UCSD-AML1 (cell line): ENCODE measurements at regions not wholly inside any gene's neighbourhood (a gene's known extent, or its start where the extent isn't known, plus 50 kb on each side); places are given as distances from the start of the nearest gene placed in this dataset.
A peak's percentile ranks its signal among the peaks of the same experiment; 100 is the strongest.
"Not testable (repeated sequence)": the region's sequence is repeated elsewhere in the genome, so short reads cannot be mapped to it uniquely, and the experiment has no call there.

Experiments used
- DNase-seq: peaks from one replicate; lab custom pipeline; 2025; ENCODE audit not compliant: unreplicated experiment; lab: John Stamatoyannopoulos, UW

DNA sequence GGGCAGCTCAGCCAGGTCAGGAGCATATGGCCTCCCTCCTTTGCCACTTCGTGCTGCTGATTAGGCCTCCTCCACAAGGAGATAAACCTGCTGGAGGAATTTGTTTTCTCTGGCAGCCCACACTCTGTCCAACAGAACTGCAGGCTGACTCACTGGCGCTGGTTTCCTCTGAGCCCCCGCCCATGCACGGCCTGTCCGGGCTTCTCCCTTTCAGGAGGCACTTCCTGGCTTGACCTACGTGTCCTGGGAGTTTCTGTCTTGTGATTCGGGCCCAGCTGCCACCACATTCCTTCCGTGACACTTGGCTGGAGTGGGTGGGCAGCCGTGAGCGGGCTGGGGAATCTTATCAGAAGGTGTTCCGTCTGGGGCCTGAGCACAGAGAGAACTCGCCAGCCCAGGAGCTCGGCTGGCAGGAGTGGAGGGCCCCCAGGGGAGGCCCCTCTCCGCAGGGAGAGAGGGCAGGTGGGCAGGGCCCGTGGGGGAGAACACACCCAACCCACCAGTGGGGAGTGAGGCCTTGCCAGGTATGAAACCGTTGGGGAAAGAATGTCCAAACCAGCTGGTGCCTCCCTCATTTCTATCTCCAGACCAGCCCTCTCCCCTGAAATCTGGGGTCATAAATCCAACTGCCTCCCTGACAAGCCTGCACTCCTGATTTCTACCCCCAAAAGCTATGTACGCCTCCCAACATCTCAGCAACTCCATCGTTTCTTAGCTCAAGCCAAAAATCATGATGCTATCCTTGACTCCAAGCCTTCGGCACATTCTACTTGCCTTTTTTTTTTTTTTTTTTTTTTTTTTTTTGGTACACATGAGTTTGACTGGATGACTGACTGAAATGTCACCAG is 110.6 kb upstream of the MEF2A start:
- DNase-seq = peak; percentile 74

DNA sequence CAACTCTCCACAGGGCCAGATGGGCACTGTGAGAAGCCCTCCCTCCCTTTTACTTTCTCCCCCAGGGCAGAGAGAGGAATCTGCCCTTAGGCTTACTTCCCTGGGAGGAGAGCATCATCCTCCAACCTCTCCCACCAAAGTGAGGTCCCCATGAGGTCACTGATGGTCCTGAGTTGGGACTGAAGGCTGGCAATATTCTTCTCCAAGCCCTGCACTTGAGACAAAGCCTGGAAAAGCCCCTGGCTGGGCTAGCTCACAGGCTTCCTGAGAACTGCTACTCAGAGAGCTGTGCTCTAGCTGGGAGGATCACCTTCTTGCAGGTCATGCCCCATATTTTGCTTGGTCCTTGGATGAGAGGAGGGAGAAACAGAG is 110.0 kb upstream of the MEF2A start:
- no peak for DNase-seq

DNA sequence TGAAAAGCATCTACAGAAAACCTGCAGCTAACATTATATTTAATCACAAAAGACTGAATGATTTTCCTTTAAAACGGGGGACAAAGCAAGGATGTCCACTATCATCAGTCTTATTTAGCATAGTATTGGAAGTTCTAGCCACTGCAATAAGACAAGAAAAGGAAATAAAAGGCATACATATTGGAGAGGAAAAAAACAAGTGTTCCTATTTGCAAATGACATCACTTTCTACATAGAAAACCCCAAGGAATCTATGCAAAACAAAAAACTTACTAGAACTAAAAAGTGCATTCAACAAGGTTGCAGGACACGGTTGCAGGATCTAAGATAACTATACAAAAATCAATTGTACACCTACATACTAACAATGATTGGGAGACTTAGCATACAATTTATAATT is 101.6 kb upstream of the MEF2A start:
- no peak for DNase-seq

DNA sequence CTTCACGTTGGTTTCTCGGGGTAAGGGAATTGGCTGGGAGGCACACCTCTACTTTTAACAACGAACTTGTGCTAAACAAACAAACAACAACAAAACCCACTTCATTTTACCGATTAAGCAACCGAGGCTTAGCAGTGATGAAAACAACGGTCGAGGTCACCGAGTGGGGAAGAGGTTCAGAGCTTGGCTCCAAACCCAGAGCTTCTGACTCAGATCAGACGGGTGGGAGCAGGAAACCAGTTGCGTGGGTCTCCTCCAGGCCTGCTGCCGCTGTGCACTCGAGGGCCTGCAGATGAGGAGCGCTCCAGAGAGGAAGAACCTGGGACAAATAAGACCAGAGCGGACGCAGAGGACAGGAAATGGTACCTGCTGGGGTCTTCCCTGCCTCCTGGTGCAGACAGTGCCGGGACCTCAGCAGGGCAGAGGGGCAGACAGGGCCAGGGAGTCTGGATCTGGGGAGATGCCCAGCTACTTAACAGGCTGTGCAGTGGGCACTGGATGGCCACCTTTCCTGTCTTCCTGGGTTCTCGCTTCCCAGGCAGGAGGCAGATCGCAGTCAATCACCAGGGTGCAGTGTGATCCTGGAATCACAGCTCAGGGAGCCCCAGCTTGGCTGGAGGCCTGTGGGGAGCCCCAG is 99.0 kb upstream of the MEF2A start:
- DNase-seq = no peak

DNA sequence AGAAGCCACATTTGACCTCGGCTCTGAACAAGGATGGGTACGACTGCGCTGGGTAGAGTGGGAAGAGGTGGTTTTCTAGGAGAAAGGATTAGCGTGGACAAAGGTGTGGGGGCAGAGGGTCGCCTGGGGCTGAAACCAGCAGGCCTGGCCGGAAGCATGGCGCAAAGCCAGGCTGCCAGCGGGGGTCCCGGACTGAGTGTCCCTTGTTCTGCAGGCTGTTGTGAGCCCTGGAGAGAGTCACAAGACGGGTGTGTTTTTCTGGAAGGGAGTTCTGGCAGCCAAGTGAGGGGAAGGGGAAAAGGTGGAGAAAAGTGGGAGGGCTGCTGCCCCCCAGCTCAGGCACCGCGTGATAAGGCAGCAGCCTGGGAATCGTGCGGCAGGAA is 98.5 kb upstream of the MEF2A start:
- DNase-seq = no peak

DNA sequence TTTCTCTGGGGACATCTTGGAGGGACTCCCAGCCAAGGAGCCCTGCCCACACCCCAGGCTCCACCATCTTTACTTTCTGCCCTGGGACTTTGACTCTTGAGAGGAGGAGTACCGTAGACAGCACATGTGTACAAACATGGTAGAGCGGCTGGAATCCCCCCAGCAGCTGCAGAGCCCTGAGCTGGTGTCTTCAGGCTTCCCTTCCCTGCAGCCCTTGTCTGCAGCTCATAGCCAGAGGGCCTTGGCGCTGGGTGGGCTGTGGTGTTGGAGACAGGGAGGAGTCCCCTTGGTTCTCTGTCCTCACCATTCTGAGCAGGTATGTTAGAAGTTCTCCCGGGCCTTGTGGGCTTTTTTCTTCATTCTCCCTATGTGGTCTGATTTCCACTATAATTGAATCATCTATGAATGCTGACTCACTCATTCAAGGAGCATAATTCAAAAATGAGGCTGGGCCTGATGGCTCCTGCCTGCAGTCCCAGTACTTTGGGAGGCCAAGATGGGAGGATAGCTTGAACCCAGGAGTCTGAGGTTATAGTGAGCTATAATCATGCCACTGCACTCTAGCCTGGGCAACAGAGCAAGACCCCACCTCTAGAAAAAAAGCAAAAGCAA is 97.8 kb upstream of the MEF2A start:
- no peak for DNase-seq

DNA sequence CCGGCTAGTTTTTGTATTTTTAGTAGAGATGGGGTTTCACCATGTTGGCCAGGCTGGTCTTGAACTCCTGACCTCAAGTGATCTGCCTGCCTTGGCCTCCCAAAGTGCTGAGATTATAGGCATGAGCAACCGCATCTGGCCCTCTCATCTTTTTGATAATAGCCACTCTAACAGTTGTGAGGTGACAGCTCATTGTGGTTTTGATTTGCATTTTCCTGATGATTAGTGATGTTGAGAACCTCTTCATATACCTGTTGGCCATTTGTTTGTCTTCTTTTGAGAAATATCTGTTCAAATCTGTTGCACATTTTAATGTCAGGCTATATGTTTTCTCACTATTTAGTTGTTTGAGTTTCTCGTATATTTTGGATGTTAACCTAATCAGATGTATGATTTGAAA is 95.6 kb upstream of the MEF2A start:
- not testable (repeated sequence) for DNase-seq

DNA sequence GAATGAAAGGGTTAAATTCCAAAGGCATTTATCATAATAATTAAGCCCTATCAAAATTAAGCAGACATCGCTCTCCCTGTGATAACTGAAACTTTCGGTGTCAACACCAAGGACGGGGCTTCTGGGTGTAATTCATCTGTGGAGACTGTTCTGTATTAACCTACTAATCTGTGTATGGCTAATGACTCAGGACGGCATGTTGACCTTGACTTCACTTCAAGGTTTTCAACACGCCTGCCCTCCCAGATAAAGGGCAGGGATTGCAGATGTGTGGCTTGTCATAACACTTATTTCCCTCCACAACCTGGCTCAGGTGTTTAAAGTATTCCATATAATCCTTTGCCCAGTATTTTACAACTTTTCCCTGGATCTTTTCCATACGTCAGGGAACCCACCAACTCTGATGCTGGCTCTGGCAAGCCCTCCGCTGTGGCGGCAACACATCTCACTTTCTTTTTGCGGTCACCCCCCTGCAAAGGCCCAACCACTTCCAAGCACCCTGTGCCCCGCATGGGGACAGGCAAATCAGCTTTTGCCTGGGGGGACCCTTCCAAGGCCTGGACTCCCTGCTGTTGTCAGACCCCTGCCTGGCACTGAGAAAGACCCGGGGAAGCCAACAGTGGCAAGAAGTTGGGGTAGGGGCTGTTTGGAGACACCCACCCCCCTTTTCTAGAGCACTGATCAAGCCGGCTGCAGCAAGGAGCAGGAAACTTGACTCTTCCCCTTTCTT is 93.2 kb upstream of the MEF2A start:
- no peak for DNase-seq

DNA sequence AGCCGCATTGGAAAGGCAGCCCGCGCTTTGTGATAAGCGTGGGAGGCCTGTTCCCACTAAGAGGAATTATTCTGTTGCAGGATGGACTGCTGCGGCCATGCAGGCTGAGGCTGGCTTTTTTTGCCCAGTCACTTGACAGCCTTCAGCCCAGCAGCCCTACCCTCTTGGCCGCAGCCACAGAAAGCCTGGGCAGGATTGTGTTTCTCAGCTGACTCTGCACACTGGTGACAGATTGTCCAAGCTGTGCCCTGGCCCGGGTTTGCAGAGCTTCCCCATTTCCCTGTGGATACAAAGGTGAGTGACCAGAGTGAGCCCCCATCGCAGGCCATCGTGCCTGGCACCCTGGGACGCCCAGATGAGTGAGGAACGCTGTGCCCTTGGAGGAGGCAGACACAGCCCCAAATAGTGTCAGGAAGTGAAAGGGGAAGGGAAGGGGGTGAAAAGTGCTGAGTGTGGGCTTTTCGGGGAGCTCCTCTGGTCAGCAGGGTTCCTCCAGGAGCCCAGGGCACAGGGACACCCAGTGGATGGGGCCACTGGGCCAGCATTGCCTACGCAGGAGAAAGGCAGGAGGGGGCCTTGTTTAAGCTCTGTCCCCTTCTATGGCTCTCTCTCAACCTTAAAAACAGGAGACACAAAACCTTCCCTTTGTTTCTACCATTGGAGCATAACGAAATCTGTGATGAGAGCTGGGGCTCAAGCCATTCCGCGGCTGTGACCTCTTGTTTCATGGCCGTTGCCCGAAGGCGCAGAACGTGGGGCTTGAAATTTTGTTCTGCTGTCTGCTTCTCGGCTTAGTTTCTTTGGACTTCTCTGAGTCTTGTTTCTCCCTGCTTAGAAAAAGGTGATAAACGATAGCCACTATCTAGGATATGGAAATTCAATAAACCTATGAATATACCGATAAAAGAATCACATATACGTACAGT is 91.5 kb upstream of the MEF2A start:
- peak; percentile 34 for DNase-seq

DNA sequence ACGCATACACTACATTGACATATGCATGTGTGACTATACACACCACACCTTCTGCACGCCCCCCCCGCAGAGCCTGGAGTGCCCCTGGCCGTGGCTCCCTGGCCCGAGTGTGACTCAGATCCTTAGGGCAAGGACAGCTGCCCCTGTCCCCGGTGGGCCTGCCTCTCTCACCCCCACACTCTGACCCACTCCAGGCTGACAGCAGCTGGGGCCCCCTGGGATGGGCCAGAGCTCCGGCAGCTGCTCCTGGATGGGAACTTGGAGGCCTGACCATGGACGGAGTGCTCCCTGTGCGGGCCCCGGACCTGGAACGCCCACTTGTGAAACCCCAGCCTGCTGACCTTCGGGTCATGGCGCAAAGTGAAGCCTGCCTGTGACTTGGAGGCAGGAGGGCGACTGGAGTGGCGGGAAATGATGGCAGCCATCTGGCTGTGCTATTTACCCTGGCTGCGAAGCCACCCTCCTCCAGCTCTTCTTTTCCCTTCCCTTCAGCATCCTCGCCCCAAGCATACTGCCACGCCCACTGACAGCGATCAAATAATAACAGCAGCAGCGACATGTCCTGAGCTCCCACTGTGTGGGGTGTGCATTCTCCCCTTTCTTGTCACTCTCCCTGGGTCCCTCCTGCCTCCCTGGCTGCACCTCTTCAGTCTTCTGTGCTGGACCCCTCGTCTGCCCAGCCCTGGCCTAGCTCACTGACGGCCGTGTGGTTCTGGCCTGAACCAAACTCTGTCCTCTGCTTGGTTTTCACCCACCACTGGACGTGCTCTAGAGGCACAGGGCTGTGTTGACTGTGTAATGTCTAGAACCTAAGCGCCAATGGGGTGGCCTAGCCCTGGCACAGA is 90.7 kb upstream of the MEF2A start:
- no peak for DNase-seq

DNA sequence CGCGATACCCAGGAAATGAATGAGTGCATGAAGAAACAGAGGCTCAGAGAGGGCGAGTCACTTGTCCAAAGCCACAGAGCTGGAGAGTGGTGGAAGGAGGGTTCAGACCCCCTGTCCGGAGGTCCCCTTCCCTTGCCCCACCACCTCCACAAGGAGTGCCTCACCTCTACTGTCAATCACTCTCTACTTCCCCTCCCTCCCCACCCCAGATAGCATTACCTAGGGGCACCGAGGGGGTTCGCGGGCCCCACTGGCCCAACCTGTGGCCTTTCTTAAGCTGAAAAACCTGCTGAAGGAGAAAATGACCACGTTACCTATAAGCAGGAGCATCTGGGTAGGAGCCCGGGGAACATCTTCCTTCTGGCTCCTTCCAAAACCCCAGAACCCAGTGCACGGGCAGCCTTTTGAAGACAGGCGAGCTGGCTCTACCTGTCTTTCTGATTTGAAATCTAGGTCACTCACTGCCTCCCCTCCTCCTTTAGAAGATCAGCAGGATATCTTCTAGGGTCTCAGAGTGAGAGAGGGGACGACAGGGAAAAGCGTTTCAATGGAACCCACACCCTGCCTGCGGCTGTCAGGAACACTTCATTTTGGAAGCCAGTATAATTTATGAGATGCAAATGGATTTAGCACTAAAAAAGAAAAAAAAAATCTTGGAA is 89.9 kb upstream of the MEF2A start:
- no peak for DNase-seq

DNA sequence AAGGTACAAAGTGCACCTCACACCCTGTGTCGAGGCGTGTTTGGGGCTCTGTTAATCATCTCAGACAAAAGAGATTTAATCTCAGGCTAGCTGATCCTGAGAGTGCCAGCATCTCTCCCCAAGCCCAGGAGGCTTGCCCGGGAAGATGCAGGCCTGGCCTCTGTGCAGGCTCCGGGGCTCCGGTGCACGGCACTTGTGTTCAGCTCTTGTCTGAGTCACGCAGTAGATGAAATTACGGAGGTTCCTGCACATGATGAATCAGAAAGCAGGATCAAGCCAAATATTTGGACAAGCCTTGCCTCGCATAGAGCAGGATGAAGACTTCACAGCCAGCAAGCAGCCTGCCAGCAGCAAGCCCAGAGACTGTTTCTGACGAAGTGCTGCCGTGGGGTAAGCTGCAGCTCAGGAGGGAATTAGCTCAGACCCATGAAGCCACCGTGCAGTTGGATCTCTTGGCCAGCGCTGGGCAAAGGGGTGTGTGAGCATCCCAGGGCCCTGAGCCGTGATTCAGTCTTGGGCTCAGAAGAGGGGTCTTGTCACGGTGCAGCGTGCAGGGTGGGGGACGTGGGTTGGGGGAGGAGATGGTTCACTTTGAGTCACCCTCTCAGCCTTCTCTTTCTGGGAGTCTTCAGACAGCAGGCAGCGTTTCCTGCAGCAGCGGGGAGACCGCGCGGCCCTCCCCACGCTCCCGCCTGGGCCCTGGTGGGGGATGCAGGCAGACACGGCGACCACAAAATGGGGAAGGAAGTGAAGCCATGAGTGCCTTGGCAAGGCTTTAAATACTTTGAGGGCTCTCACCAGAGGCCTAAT is 89.2 kb upstream of the MEF2A start:
- peak; percentile 86 for DNase-seq

DNA sequence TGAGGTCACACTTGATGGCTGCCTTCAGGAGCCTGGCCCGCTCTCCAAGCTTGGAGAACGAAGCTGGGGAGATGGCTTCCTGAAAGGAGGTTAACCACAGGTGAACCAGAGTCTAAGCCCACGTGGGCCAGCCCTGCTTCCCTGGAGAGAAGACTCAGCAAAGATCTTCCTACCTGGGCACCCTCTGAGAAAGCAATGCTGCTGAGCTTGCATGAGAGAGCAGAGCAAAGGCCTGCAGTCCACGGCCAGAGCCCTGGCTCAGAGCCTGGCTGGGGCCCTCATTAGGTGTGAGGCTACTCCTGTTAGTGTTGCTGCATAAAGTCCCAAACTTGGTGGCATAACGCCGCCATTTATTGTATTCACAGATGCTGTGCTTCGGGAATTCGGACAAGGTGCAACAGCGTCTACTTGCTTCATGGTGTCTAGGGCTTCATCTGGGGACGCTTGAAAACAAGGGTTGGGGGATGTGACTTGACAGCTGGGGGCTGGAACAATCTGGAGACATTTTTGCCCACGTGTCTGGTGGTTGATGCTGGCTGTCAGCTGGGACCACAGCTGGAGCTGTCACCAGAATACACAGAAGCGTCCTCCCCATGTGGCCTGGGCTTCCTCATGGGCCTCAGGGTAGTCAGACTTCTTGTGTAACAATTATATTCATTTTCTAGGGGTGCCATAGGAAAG is 87.9 kb upstream of the MEF2A start:
- DNase-seq = no peak

DNA sequence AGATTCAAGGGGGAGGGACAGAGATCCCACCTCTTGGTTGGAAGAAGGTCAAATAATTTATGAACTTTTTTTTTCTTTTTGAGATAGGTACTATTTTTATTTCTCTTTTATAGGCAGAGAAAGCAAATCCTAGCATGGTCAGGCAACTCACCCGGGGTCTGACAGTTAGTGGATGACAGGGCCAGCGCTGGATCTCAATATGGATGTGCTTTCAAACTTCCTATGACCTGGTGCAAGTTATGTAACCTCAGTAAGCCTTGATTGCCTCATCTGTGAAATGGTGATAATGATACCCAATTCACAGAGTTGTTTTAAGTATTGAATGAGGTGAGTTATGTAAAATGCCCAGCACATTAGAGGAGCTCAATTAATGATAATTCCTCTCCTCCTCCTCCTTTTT is 86.8 kb upstream of the MEF2A start:
- no peak for DNase-seq

DNA sequence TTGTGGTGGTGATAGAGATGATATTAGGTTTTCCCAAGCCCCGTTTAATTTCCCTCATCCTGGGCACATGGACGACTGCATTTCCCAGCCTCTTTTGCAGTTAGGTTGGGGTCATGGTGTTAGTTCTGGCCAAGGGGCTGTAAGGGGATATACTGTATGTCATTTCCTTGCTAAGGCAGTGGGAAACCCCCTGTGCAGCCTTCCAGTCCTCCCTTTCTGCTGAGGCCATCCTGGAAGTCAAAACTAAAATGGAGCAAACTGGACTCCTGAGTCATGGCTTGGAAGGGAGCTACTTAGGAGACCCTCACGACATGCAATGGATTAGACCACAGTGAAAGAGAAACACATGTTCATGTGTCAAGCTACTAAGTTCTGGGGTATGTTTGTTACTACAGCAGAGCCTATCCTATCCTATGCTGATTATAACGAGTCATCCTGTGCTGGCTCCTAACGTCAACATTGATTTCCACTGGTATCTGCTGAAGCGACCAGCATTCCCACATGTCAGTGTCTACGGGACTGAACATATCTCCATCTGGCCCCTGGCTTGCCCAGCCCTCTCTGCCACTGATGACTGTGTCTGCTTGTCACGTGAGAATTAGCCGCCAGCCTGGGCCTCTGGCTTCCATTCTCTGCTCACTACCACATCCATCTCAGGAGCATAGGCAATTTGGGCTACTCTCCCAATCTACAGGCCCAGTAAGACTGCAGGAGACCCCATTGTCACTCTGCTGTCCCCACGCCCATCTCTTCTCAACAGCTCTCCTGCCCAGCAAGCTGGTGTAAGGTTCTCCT is 85.6 kb upstream of the MEF2A start:
- DNase-seq = no peak

DNA sequence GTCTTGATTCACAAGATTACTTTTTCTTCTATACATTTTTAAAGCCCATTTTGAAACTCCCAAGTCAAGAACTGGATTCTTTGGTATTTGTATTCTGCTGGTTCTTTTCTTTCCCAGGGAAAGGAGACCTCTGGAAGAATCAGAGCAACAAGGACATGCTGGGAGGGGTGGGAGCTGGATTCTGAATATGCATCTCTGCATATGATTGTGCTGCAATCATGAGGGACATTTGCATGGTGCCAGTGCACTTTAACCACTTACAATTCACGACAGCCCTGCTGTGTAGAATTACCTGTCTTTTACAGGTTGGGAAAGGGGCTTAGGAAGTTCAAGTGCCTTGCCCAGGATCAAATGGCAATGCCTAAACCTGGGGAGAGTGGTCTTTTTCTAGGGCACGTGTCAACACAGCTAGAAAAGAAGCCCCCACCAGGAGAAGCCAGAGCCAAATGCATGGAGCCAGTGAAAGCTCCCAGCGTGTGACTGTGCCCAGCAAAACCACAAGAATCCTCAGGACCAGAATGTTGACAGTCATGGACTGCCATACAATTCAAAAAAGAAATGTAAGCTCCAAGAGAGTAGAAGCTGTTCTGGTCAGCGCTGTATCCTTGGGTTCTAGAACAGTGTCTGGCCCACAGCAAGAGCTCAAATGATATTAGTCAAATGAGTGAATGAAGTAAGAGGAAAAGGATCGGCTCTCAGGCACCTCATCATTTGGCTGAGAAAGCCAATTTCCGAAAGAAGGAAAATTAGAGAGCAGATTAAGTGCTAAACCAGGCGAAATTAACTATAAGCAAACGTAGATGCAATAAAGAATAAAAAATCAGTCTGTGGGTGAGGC is 84.5 kb upstream of the MEF2A start:
- no peak for DNase-seq
